ENCODE measurements at regions not wholly inside any gene's neighbourhood (a gene's known extent, or its start where the extent isn't known, plus 50 kb on each side); places are given as distances from the start of the nearest gene placed in this dataset.

- Histone ChIP-seq H3K27me3 (replicated peaks in 1 of 4; ENCODE audit: control extremely low read depth in 1 of 4, control insufficient read depth in 3 of 4, insufficient read depth in 4 of 4, low read length in 3 of 4) (no peaks in the 10 kb centered on the region), H3K36me3 (replicated peaks in 1 of 2; ENCODE audit: control extremely low read depth in 1 of 2, control insufficient read depth in 1 of 2, extremely low read depth in 1 of 2, insufficient read depth in 2 of 2, low read length in 1 of 2) (no peaks in the 10 kb centered on the region), H3K9me3 (ENCODE audit: control extremely low read depth in 1 of 3, control insufficient read depth in 2 of 3, insufficient read depth in 1 of 3, low read length in 2 of 3) (peaks cover 0 to 9% (median 0%) of the 10 kb centered on the region in 3 donors), H3K27ac (ENCODE audit: low read length in 2 of 2) (peak overlapping the region; percentile 48 to 71), H2AFZ (ENCODE audit: insufficient read depth, low read depth, low read length, poor library complexity, severe bottlenecking) (peak overlapping the region; percentile 48), H3K4me2 (replicated peaks; ENCODE audit: low read depth, low read length, poor library complexity, severe bottlenecking) (peak overlapping the region; percentile 62), H4K20me1 (ENCODE audit: control insufficient read depth, insufficient read depth, low read length, poor library complexity, severe bottlenecking) (no peaks in the 10 kb centered on the region), H3K4me1 (ENCODE audit: control insufficient read depth in 2 of 2, insufficient read depth in 2 of 2, low read length in 2 of 2) (peaks cover 23 to 30% of the 10 kb centered on the region in 2 donors), H3K4me3 (ENCODE audit: control extremely low read depth in 1 of 5, extremely low read depth in 1 of 5, insufficient read depth in 1 of 5, low read depth in 2 of 5, low read length in 4 of 5) (peak overlapping the region in 1 of 5 experiments; percentile 14), H3K79me2 (ENCODE audit: control insufficient read depth, insufficient read depth, low read length) (no peaks in the 10 kb centered on the region), H3K9ac (ENCODE audit: low read length) (peak overlapping the region; percentile 30)
- Mint-ChIP-seq H3K9me3 (ENCODE audit: insufficient read depth) (no peaks in the 10 kb centered on the region), H3K4me1 (peaks cover 35% of the 10 kb centered on the region), H3K27ac (peak overlapping the region; percentile 55), H3K4me3 (peak overlapping the region; percentile 53), H3K27me3 (no peaks in the 10 kb centered on the region)
- DNase-seq, result peak; percentile 41
- no peak for TF ChIP-seq EZH2 (IDR thresholded peaks at IDR 0.05; ENCODE audit: borderline replicate concordance, insufficient read depth, low read depth, low read length, poor library complexity, severe bottlenecking)
- TF ChIP-seq CTCF (IDR thresholded peaks at IDR 0.05), result no peak
- CTCF ChIA-PET, result interaction anchor here (1.0 to 1.1 kb wide), 3 partner anchors 9 to 139 kb away, joined by 3 to 4 read pairs (median 3); no protein-coding TSS in a partner anchor
- ATAC-seq (ENCODE audit: low read depth), result peak; percentile 55
- POLR2A ChIA-PET, result interaction anchor here (1.4 kb wide), 2 partner anchors 18 to 333 kb away, joined by 3 to 4 read pairs; no protein-coding TSS in a partner anchor
- intact Hi-C loops (cut with micrococcal nuclease), result loop anchor here (1.0 kb wide), 1 partner anchor 19 kb away; no protein-coding TSS in a partner anchor
- WGBS (ENCODE audit: insufficient coverage), result 9% methylated on average over 4 of the region's 6 CpGs
These were observed 183.9 kb downstream of the TOMM20 start for GRCh38 chr1:234944439-234945344.
